HG02678 (cell line): ENCODE measurements at regions not wholly inside any gene's neighbourhood (a gene's known extent, or its start where the extent isn't known, plus 50 kb on each side); places are given as distances from the start of the nearest gene placed in this dataset.

Experiments
- ATAC-seq: cut with Tn5 transposase; IDR thresholded peaks from one replicate; pipeline ENCODE4 v1.9.1; 2021; ENCODE audit warnings: mild to moderate bottlenecking, moderate library complexity; ENCODE audit not compliant: unreplicated experiment

GRCh38 chr3:197353001-197353866, 54.8 kb upstream of the DLG1 start:
- no peak for ATAC-seq

- ATAC-seq = no peak
Observed at GRCh38 chr3:197352382-197352781, 54.0 kb upstream of the DLG1 start.

GRCh38 chr3:197350446-197350845, 52.0 kb upstream of the DLG1 start:
- no peak for ATAC-seq

- ATAC-seq = no peak
Observed at GRCh38 chr3:197349368-197349767, 51.0 kb upstream of the DLG1 start.
